HG03139 (cell line): ENCODE measurements at regions not wholly inside any gene's neighbourhood (a gene's known extent, or its start where the extent isn't known, plus 50 kb on each side); places are given as distances from the start of the nearest gene placed in this dataset.
"Not testable (repeated sequence)": the region's sequence is repeated elsewhere in the genome, so short reads cannot be mapped to it uniquely, and the experiment has no call there.

Experiments
- ATAC-seq: cut with Tn5 transposase; IDR thresholded peaks from one replicate; pipeline ENCODE4 v1.9.1; 2021; ENCODE audit not compliant: unreplicated experiment

GRCh38 chr3:48101301-48101650 is 85.1 kb upstream of the MAP4 start:
- not testable (repeated sequence) for ATAC-seq

GRCh38 chr3:48092270-48092669 is 76.1 kb upstream of the MAP4 start:
- no peak for ATAC-seq

GRCh38 chr3:48090166-48090939 is 74.1 kb upstream of the MAP4 start:
- ATAC-seq, result no peak

GRCh38 chr3:48088749-48089466 is 72.7 kb upstream of the MAP4 start:
- ATAC-seq, result peak; percentile 85

GRCh38 chr3:48088056-48088748 is 72.0 kb upstream of the MAP4 start:
- peak; percentile 20 for ATAC-seq

- no peak for ATAC-seq
Observed at GRCh38 chr3:48086705-48087104, 70.5 kb upstream of the MAP4 start.

- no peak for ATAC-seq
Observed at GRCh38 chr3:48084929-48085328, 68.7 kb upstream of the MAP4 start.

GRCh38 chr3:48084170-48084569 is 68.0 kb upstream of the MAP4 start:
- no peak for ATAC-seq

GRCh38 chr3:48082580-48083184 is 66.5 kb upstream of the MAP4 start:
- ATAC-seq, result no peak

- ATAC-seq, result no peak
Observed at GRCh38 chr3:48077815-48078214, 61.6 kb upstream of the MAP4 start.

GRCh38 chr3:48070030-48070429 is 53.8 kb upstream of the MAP4 start:
- no peak for ATAC-seq

- no peak for ATAC-seq
Observed at GRCh38 chr3:48069339-48069738, 53.1 kb upstream of the MAP4 start.

- ATAC-seq, result no peak
Observed at GRCh38 chr3:48068886-48069285, 52.7 kb upstream of the MAP4 start.

GRCh38 chr3:48068320-48068719 is 52.1 kb upstream of the MAP4 start:
- ATAC-seq, result not testable (repeated sequence)

GRCh38 chr3:48067271-48067670 is 51.1 kb upstream of the MAP4 start:
- ATAC-seq, result no peak
